ENCODE measurements at regions not wholly inside any gene's neighbourhood (a gene's known extent, or its start where the extent isn't known, plus 50 kb on each side); places are given as distances from the start of the nearest gene placed in this dataset.

- no peak for DNase-seq
Observed at GRCh38 chr2:153098073-153098472, 379.7 kb downstream of the ARL6IP6 start.

GRCh38 chr2:153096272-153096671 lies 377.9 kb downstream of the ARL6IP6 start:
- no peak for DNase-seq

GRCh38 chr2:153091344-153091743 lies 372.9 kb downstream of the ARL6IP6 start:
- DNase-seq = no peak

GRCh38 chr2:153079315-153079714 lies 360.9 kb downstream of the ARL6IP6 start:
- no peak for DNase-seq

GRCh38 chr2:153077311-153077710 lies 358.9 kb downstream of the ARL6IP6 start:
- DNase-seq = no peak

GRCh38 chr2:153074207-153074606 lies 355.8 kb downstream of the ARL6IP6 start:
- peak; percentile 0 for DNase-seq

GRCh38 chr2:153072813-153073212 lies 354.4 kb downstream of the ARL6IP6 start:
- DNase-seq = no peak

- DNase-seq = no peak
Observed at GRCh38 chr2:153072077-153072476, 353.7 kb downstream of the ARL6IP6 start.

- DNase-seq = no peak
Observed at GRCh38 chr2:153071090-153071489, 352.7 kb downstream of the ARL6IP6 start.

GRCh38 chr2:153068915-153069314 lies 350.5 kb downstream of the ARL6IP6 start:
- DNase-seq = no peak

- no peak for DNase-seq
Observed at GRCh38 chr2:153068052-153068451, 349.6 kb downstream of the ARL6IP6 start.

- DNase-seq = peak; percentile 12
Observed at GRCh38 chr2:153059338-153060052, 341.1 kb downstream of the ARL6IP6 start.

GRCh38 chr2:153057743-153058142 lies 339.3 kb downstream of the ARL6IP6 start:
- DNase-seq = no peak

- no peak for DNase-seq
Observed at GRCh38 chr2:153055182-153055581, 336.8 kb downstream of the ARL6IP6 start.

GRCh38 chr2:153052807-153053559 lies 334.6 kb downstream of the ARL6IP6 start:
- DNase-seq = no peak

- no peak for DNase-seq
Observed at GRCh38 chr2:153047220-153047619, 328.8 kb downstream of the ARL6IP6 start.

GRCh38 chr2:153043385-153043784 lies 325.0 kb downstream of the ARL6IP6 start:
- no peak for DNase-seq

- no peak for DNase-seq
Observed at GRCh38 chr2:153028626-153029025, 310.2 kb downstream of the ARL6IP6 start.

- no peak for DNase-seq
Observed at GRCh38 chr2:153027533-153027932, 309.1 kb downstream of the ARL6IP6 start.

GRCh38 chr2:153020201-153020600 lies 301.8 kb downstream of the ARL6IP6 start:
- DNase-seq = no peak

- no peak for DNase-seq
Observed at GRCh38 chr2:153005071-153005730, 286.8 kb downstream of the ARL6IP6 start.

- no peak for DNase-seq
Observed at GRCh38 chr2:153004627-153005026, 286.2 kb downstream of the ARL6IP6 start.

GRCh38 chr2:152974146-152974545 lies 255.7 kb downstream of the ARL6IP6 start:
- DNase-seq = no peak

- DNase-seq = no peak
Observed at GRCh38 chr2:152971685-152972084, 253.3 kb downstream of the ARL6IP6 start.

Measured in fibroblast of skin of back (primary cell).